ENCODE measurements at regions not wholly inside any gene's neighbourhood (a gene's known extent, or its start where the extent isn't known, plus 50 kb on each side); places are given as distances from the start of the nearest gene placed in this dataset.

DNA sequence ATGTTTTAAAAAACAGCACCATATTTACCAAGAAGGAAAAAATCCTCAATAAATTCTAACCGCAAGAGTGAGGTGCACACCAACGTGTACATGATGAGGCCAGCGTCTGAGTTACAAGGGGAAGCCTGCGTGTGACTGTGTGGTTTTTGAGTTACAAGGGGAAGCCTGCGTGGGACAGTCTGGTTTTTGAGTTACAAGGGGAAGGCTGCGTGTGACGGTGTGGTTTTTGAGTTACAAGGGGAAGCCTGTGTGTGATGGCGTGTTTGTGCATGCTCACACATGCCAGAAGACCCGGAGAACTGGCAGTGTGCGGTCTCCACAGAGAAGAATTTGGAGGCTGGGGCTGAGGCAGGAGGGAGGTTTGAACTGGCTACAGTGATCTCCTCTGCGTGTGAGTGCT is 1376.4 kb downstream of the TBC1D22A start:
- DNase-seq (ENCODE audit: low read depth): no peak

GRCh38 chr22:48138427-48138826 is 1376.0 kb downstream of the TBC1D22A start:
- no peak for DNase-seq (ENCODE audit: low read depth)

GRCh38 chr22:48137640-48138039 is 1375.2 kb downstream of the TBC1D22A start:
- DNase-seq (ENCODE audit: low read depth): no peak

- no peak for DNase-seq (ENCODE audit: low read depth)
Observed at GRCh38 chr22:48135592-48135991, 1373.1 kb downstream of the TBC1D22A start.

- DNase-seq (ENCODE audit: low read depth): no peak
Observed at GRCh38 chr22:48125416-48125815, 1363.0 kb downstream of the TBC1D22A start.

DNA sequence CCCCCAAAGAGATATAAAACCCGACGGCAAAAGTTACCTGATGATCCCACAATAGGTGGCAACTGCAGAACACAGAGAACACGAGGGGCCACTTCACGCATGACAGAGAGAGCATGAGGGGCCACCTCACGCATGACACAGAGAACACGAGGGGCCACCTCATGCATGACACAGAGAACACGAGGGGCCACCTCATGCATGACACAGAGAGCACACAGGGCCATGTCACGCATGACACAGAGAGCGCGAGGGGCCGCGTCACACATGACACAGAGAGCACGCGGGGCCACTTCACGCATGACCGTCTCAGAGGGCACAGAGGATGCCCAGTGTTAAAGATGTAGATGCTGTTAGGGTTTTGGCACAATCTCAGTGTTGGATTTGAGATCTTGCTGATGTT is 1359.5 kb downstream of the TBC1D22A start:
- no peak for DNase-seq (ENCODE audit: low read depth)

GRCh38 chr22:48118654-48119053 is 1356.2 kb downstream of the TBC1D22A start:
- no peak for DNase-seq (ENCODE audit: low read depth)

DNA sequence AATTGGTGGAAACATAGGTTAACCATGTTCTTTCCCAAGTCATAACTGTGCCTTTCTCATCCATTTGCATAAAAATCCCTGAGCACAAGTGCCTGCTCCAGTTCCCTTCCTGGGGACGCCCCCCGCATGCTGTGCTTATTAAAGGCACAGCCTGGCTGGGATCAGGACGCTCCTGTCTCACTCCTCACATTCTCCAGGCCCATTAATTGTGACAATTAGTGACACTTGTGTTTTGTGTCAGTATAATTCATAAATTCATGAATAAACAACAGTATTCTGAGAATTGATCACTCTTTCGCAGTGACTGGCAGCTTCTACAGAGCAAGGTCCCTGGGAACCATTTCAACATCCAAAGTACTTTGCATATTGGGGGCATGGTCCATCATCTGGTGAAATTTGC is 1354.4 kb downstream of the TBC1D22A start:
- no peak for DNase-seq (ENCODE audit: low read depth)

DNA sequence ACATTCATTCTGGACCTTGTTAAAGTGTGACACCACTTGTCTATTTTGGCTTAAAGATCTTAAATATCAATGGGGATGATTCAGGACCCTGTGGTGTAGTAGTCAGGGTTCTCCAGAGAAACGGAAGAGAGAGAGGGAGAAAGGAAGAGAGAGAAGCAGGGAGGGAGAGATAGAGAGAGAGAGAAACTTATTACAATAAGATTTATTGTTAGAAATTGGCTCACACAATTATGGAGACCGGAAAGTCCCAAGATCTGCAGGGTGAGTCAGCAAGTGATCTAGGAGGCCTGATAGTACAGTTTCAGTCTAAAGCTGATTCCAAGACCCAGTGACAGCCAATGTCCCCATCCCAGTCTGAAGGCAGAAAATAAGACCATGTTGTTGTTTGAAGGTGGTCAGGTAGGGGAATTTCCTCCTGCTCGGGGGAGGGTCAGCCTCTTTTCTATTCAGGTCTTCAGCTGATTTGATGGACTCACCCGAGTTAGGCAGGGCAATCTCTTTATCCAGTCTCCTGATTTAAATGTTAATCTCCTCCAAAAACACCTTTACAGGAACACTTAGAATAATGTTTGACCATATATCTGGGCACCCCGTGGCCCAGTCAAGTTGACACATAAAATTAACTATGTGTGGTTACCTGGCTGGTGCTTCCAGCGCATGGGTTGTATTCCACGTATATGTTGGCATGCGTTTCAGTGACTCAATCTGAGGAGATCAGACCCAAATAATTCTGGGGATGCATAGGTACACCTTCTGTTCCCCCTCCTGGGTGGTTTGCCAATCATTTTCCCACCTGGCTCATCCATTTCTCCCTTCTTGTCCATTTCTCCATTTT is 1350.5 kb downstream of the TBC1D22A start:
- DNase-seq (ENCODE audit: low read depth): no peak

DNA sequence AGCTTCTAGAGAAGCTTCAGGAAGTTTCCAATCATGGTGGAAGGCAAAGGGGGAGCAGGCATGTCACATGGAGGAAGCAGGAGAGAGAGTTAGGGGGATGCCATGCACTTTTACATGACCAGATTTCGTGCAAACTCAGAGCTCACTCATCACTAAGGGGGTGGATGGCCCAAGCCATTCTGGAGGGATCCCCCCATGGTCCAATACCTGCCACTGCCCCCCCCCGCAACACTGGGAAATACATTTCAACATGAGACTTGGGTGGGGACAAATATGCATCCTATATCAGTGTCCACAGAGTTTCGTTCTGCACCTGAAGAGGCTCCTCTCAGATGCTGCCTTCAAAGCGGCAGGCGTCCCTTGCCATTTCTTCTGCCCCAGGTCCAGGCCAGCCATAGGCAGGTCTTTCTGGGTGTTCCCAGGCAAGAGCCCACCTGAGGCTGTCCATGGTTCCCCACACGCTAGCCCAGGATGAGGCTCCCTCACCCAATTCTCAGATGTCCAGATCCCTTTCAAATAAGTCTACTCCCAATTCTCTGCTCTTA is 1344.3 kb downstream of the TBC1D22A start:
- DNase-seq (ENCODE audit: low read depth): no peak

DNA sequence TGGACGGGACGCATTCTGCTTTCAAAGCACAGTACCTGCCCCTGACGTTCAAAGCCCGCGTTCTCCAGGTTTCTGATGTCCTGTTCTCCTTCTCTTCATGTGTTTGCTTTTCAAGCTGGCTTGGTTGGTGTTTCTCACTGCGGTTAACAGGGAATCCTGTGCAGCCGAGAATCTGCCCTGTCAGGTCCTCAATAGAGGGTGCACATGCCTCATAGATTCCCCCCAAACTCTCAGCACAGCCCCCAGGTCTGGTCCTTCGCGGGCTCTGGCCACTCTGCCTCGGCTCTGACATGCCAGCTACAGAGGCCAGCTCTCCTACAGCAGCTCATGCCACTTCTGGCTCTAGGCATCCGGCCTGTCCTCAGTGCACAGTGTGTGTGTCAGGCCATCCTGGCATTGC is 1343.8 kb downstream of the TBC1D22A start:
- no peak for DNase-seq (ENCODE audit: low read depth)

GRCh38 chr22:48105259-48105658 is 1342.8 kb downstream of the TBC1D22A start:
- DNase-seq (ENCODE audit: low read depth): no peak

DNA sequence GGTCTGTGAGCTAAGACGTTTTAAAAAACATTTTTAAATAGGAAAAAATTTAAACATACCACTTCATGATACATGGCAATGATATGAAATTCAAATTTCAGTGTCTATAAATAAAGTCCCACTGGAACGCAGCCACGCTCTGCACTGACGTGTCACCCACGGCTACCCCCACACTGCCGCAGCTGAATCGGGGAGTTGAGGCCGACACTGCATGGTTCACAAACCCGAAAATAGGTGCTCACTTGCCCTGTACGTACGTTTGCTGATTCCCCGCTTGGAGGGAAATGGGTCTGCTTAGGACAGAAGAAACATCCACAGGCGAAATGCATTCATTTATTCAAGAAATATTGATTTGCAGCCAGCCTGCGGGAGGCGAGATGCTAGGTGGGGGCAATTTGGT is 1342.3 kb downstream of the TBC1D22A start:
- DNase-seq (ENCODE audit: low read depth): no peak

DNA sequence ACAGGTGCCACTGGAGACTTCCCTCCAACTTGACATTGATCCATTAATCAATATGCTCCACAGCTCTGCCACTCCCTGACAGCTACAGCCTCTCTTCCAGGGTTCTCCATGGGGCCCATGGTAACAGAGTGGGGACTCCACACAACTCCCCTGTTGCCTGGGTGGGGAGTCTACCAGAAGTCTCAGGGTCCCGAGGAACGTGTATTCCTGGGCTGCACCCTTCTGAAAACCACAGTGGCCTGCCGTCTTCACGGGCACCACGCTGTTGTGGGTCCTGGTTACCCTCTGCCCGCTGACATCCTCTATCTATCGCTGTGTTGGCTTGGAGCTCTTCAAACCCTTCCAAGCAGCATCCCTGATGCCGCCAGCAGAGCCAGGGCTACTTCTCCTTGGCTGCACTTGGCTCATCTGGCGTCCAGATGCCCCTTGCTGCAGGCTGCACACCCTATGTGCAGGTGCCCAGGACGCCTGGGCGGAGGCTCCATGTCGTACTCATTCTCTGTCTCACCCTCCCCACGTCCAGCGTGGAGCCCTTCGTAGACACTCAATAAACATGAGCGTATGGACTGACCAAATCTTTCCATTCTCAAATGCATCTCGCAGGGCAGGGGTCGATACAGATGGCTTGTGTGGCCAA is 1341.8 kb downstream of the TBC1D22A start:
- DNase-seq (ENCODE audit: low read depth): no peak

- no peak for DNase-seq (ENCODE audit: low read depth)
Observed at GRCh38 chr22:48103126-48103875, 1340.9 kb downstream of the TBC1D22A start.

GRCh38 chr22:48102581-48102980 is 1340.1 kb downstream of the TBC1D22A start:
- no peak for DNase-seq (ENCODE audit: low read depth)

DNA sequence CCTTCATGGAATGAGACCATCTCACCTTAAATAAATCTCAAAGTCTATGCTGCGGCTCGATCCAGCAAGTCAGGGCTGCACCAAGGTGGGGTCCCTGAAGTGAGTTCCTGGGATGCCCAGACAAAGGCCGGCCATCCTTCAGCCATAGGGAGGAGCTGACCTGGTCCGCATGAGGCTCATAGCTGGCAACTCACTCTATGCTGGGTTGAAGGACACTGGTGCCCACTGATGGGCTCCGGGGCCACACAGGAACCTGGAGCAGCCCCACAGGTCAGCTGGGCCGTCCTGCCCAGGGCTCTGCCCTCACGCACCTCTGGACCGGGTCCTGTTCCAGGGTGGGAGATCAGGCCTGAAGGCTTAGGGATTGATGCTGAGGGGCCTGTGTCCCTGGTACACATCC is 1339.3 kb downstream of the TBC1D22A start:
- no peak for DNase-seq (ENCODE audit: low read depth)

GRCh38 chr22:48100685-48101417 is 1338.4 kb downstream of the TBC1D22A start:
- DNase-seq (ENCODE audit: low read depth): no peak

DNA sequence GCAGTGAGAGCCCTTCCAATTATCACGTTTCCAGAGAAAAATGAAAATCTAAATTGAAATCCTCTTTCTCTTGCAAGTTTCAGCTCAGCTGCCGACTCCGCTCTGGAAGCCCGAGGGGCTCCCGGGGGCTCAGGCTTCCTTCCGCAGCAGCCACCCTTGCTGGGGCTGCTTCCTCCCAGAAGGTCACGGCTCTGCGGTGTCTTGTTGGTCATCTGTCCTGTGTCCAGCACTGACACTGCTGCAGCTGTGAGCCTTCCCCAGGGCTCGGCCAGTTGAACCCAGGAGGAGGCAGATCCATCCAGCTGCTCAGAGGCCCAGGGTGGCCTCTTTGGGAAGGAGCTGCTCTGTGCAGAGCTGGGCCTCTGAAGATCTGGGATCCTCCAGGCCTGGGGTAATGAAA is 1337.2 kb downstream of the TBC1D22A start:
- DNase-seq (ENCODE audit: low read depth): no peak

- DNase-seq (ENCODE audit: low read depth): no peak
Observed at GRCh38 chr22:48099251-48099650, 1336.8 kb downstream of the TBC1D22A start.

GRCh38 chr22:48098921-48099245 is 1336.4 kb downstream of the TBC1D22A start:
- no peak for DNase-seq (ENCODE audit: low read depth)

- DNase-seq (ENCODE audit: low read depth): no peak
Observed at GRCh38 chr22:48098243-48098920, 1335.9 kb downstream of the TBC1D22A start.

Data from non-pigmented ciliary epithelial cell (primary cell).